ENCODE measurements at regions not wholly inside any gene's neighbourhood (a gene's known extent, or its start where the extent isn't known, plus 50 kb on each side); places are given as distances from the start of the nearest gene placed in this dataset.

DNA sequence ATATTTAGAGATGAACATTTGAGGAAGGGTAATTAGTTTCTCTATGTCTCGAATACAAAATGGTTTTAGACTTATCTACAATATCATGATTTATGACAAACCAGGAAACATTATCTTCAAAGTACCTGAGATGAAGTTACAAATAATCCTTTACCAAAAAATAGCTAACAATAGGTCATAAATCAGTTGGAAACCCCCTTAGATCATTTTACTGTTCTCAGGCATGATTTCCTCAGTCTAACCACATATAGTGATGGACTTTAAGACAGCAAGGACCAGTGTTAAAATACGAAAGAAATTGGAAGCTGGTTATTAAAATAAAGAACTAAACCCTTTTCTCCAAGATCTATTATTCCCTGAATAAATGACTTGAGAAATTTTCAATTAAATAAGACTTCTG is 235.4 kb downstream of the RASSF9 start:
- TF ChIP-seq, protein P1, sequence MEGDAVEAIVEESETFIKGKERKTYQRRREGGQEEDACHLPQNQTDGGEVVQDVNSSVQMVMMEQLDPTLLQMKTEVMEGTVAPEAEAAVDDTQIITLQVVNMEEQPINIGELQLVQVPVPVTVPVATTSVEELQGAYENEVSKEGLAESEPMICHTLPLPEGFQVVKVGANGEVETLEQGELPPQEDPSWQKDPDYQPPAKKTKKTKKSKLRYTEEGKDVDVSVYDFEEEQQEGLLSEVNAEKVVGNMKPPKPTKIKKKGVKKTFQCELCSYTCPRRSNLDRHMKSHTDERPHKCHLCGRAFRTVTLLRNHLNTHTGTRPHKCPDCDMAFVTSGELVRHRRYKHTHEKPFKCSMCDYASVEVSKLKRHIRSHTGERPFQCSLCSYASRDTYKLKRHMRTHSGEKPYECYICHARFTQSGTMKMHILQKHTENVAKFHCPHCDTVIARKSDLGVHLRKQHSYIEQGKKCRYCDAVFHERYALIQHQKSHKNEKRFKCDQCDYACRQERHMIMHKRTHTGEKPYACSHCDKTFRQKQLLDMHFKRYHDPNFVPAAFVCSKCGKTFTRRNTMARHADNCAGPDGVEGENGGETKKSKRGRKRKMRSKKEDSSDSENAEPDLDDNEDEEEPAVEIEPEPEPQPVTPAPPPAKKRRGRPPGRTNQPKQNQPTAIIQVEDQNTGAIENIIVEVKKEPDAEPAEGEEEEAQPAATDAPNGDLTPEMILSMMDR (conservative IDR thresholded peaks at IDR 0.05; ENCODE audit: low read length): no peak
- no peak for TF ChIP-seq EZH2phosphoT487 (IDR thresholded peaks at IDR 0.05; ENCODE audit: borderline replicate concordance, low read depth, low read length)

Measured in OCI-LY7 (cell line).